TTC549 (cell line): ENCODE measurements at regions not wholly inside any gene's neighbourhood (a gene's known extent, or its start where the extent isn't known, plus 50 kb on each side); places are given as distances from the start of the nearest gene placed in this dataset.
"Not testable (repeated sequence)": the region's sequence is repeated elsewhere in the genome, so short reads cannot be mapped to it uniquely, and the experiment has no call there.

ENCODE experiments used
- FAIRE-seq: peaks from 2 replicates; lab custom pipeline; 2012; peaks lifted over from hg19 to GRCh38; lab: Jason Lieb, UNC

DNA sequence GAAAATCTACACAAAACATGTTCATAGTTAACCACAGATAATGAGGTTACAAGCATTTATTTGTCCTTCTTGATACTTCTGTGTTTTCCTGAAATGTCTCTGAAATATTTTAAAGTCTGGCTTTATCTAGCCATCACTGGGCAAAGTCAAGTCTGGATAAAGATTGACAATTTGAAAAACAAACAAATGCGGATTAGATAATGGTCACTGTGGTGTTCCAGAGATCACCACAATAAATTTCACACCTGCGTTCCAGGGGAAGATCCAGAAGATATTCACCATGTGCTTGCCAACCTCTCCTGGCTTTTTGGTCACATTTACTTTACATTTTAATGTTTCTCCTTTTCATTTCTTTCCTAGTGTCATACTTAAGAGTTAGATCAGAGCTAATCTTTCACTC is 109.7 kb upstream of the CCDC28A start:
- FAIRE-seq: no peak

DNA sequence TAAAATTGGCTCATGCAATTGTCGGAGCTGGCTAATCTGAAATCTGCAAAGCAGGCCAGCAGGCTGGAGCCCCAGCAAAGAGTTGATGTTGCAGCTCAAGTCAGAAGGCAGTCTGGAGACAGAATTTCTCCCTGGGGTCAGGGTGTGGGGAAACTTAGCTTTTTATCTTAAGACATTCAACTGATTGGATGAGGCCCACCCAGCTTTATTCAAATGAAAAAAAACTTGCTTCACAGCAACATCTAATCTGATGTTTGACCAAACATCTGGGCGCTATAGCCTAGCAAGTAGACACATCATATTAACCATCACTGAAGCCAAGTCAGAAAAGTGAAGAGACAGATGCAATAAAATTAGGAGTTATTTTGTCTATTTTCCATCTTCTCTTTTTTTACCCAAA is 108.8 kb upstream of the CCDC28A start:
- FAIRE-seq: no peak

DNA sequence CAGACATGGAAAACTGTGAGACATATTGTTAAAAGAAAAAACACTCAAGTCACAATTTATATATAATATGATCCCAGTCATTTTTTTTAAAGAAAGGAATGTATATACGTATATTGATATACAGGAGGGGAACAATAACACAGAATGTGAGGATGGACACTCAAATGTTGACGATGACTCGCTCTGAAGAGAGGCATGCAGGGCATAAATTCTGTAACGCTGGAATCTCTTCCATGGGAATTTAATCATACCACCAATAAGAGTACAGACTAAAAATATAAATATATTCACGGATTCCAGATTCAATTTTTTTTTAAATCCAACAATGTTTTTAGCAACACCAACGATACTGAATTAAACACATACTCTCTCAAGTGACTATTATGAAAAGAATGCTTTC is 106.9 kb upstream of the CCDC28A start:
- FAIRE-seq: no peak

DNA sequence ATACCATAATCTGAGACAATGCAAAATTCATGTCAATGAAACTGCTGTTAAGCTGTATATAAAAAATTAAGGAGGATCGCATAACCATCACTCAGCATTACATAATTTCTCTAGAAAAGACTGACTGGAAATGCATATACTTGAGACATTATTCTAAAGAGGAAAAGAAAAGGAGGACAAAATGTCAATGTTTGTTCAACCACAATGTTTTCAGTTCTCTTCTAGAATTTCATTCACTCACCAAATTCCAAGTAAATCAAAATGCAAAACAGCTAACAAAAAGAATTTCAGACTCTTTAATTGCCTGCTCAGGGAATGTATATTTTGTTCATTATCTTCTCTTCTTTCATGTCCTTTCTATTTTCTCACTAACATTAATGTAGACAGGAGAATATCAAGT is 106.2 kb upstream of the CCDC28A start:
- FAIRE-seq: no peak

DNA sequence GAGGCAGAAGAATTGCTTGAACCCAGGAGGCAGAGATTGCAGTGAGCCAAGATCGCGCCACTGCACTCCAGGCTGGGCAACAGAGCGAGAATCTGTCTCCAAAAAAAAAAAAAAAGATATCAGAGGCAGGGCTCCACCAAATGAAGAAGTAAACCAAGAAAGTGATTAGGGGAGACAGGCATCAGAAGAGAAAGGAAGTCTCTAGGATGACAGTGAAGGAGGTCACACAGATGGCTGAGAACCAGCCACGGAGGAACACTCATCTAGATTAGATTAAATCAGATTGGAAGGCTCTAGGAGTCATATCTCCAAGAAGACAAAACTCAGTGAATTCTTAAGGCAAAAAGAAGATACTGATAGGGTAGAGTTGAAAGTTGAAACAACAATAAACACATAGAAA is 102.2 kb upstream of the CCDC28A start:
- no peak for FAIRE-seq

DNA sequence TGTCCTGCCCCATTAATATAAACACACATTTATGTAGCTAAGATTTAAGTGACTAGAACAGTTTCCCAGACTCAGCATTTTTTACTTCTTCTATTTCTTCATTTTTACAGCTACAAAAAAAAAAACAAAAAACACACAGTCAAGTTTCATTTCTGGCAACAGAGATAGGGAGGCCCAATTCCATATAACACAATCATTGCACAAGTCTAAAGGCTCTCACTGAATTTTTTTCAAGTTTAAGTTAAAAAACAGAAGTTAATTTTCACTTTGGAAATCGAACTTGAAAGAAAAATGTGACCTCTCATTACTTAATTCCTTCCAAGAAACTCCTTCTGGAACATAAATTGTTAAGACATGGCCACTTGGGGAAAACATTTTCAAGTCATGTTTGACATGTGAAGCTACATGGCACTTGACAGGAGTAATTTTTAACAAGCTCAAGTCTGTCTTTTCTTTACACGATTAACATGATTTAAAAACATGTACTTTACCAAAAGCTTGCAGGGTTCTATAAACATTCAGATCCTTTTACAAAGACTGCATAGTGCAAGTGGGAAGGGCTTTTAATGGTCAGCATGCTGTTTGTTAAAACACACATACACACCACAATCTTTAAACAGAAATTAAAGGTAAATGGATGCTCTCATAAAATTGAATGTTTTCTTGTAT is 100.1 kb upstream of the CCDC28A start:
- no peak for FAIRE-seq

DNA sequence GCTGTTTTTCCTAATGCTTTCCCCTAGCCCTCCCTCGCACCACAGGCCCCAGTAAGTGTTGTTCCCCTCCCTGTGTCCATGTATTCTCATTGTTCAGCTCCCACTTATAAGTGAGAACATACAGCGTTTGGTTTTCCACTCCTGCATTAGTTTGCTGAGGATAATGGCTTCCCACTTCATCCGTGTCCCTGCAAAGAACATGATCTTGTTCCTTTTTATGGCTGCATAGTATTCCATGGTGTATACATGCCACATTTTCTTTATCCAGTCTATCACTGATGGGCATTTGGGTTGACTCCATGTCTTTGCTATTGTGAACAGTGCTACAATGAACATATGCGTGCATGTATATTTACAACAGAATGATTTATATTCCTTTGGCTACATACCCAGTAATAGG is 99.1 kb upstream of the CCDC28A start:
- FAIRE-seq: not testable (repeated sequence)

DNA sequence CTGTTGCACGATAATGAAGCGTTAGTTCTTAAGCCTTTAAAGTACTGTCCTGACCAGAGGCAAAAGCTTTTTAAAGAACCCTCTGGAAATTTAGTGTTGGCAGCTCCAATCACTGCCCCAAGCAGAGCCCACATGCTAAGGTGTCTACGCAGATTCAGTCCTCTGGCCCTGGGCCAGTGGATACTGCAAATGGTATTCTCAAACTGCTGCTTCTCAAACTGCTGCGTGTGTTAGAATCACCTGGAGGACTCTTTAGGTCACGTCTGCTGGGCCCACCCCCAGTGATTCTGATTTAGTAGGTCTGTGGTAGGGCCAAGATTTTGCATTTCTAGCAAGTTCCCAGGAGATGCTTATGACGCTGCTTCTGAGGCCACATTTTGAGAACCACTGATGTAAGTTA is 96.0 kb upstream of the CCDC28A start:
- FAIRE-seq: no peak

DNA sequence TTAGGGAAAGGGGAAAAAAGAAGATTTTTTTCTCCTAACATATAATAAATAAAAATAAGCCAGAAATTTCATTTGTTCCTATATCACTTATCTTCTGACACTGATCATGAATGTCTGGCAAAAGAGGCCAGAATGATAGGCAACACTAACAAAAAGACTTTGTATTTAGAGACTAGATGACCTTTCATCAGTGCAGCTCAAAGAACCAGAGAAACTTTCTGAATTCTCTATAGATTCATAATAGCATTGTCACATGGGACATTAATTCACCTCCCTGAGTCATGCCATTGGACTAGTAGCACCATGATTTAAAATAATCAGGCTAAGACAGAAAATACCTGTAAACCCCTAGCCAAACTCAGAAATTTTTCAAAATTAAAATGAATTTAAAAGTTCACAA is 95.4 kb upstream of the CCDC28A start:
- no peak for FAIRE-seq

DNA sequence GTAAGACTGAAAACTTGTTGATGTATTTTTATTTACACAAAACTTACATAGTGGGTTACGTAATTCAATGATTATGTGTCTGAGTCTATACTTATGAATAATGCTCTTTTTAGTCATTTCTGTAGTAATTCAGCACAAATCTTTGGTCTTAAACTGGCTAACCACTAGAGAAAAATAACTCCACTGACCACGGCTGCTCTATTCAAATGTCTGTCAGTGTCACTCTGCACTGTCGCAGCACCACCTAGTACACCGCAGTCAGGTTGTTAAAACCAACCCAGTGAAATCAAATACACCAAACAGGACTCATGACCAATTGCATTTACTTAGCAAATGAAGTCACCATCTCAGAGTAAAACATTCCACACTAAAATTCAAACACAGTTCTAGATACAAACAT is 93.5 kb upstream of the CCDC28A start:
- no peak for FAIRE-seq

DNA sequence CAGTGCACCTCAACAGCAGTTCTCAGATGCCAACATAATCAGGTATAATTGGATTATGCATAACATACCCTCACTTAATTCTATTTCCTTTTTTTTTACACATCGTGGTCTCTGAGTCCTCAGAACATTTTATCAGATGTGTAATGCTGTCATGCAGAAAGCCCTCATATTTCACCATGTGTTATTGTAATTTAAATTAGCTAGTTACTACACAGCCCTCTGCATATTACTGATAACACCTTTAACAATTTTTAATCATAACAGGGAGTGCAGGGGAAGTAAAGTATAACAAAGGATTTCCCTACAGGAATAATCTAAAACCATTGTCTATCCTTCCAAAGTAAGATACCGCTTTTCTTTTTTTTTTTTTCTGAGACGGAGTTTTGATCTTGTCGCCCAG is 91.9 kb upstream of the CCDC28A start:
- no peak for FAIRE-seq

DNA sequence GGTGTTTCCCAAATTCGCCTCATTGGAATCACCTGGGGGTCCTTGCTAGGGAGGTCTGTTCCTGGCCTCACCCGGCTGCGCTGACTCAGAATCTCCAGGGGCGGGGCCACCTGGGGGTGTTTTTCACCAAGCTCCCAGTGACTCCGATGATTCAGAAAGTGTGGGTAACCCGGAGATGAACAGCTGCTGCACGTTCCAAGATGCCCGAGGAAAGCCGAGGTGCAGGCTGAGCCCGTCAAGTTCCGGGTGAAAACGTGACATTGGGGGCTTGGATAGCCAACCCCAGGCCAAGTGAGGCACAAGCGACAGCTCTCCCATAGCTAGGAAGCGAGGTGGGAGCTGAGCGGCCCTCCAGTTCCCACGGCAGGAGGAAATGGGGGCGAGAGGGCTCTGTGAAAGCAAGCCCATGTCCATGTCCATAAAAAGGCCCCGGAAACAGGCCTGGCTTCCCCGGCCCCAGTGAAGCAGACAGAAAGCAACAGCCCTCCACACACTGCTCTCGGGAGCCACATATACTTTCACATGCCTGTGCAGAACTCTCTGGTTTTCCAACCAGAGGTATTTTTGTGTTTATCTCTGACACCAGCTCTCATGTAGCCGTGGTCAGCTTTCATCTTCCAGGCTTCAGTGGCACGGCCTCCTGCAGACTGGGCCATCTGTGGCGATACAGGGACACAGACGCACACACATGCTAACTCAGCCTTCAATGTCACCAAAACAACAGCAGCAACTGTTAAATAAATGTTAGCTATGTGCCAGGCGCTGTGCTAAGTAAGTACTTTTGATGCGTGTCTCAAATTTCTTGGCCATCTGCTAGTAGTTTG is 90.7 kb upstream of the CCDC28A start:
- FAIRE-seq: no peak

DNA sequence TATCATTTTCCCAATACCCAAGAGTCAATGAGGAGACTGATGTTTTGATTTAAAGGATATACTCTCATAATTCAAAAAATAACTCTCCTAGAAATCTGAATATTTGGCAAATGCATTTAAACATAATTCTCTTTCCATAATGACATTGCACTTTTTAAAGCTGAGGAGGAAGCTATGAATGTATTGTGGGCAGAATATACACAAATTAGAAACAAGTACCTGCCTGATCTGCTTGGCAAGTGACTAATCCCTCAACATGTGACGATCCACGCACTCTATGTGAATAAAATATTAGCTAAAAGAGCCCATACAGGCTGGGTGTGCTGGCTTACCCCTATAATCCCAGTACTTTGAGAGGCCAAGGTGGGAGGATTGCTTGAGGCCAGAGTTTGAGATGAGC is 88.3 kb upstream of the CCDC28A start:
- FAIRE-seq: no peak

DNA sequence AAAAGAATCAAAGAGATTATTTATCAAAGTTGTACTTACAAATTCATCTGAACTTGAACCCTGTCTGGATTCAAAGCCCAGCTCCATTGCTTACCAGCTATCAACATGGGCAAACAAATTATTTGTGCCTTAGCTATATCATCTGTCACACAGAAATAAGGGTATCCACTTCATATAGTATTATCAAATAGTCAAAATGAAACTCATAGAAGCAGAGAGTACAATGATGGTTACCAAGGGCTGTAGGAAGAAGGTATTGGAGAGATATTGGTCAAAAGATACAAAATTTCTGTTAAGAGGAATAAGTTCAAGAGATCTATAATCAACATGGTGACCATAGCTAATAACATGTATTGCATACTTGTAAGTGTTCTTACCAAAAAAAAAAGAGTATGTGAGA is 87.8 kb upstream of the CCDC28A start:
- no peak for FAIRE-seq

DNA sequence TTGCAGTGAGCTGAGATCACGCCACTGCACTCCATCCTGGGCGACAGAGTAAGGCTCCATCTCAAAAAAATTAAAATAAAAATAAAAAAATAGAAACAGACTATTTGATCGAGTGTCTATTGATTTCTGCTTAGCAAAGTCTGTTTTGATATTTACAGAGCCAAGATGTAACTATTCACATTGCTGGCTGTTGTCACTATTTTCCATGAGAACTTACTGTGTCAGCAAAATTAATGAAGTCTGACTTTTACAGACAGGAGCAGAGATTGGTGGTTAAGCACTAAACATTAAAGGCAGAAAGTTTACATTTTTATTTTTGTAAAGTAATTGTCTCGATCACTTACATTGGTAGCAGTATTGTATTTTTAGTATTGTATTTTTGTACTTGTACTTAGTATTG is 85.0 kb upstream of the CCDC28A start:
- no peak for FAIRE-seq

DNA sequence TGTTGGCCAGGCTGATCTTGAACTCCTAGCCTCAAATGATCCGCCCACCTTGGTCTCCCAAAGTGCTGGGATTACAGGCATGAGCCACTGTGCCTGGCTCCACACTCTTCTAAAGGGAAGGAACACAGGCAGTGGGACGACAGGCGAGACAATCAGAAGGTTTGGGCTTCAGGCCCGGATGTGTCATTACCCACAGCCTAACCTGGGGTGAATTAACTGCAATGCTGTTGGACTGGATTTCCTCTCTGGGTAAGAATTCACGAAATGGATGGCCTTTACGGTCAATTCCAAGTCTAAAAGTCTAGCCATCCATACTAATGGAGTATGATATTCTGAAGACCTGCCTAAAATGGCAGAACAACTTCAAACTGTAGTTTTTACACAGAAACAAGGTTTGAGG is 83.7 kb upstream of the CCDC28A start:
- no peak for FAIRE-seq

DNA sequence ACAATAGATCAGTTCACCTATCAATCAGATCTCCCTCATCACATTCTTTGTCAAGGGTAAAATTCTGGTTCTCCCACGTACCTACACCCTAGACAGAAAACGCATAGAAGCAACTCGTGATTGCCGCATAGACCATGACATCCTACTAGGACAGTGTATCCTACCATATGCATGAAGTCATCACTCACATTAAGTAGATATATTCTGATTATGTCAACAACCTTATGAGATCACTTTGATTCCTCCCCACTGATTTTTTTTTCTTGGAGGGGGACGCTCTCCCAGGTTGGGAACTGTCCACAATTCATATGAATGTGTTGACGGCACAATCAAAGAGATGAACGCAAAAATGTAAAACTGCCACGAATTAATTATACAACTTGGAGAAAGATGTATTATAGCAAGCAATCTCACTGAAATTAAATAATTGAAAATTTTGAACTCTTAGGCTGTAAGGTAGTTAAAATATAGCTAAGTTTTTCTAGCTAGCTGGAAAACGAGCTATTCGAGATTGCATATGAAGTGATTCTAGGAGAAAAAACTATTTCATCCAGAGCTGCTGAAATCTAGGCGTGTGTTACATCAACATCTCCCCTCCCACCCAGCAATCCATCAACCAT is 82.5 kb upstream of the CCDC28A start:
- no peak for FAIRE-seq

DNA sequence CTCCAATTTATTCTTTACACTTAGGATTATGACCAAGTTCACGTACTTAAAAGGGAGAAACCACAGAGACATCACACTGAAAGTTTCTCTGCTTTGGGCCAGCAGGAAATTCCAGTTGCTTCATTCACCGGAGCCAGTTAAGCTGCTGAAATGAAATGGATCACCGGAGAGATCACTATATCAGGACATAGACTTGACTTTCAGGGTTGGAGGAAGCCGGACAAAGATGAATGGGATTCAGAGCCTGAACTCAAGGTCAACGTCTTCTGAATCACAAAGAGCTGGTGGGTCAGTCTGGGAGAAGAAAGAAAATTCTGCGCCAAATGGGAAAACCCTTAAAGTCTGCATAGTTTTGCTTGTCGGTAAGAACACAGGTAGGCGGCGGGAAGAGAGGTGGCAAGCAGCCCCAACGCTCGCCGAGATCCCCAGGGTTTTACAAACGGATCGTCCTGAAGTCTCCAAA is 81.9 kb upstream of the CCDC28A start:
- no peak for FAIRE-seq

DNA sequence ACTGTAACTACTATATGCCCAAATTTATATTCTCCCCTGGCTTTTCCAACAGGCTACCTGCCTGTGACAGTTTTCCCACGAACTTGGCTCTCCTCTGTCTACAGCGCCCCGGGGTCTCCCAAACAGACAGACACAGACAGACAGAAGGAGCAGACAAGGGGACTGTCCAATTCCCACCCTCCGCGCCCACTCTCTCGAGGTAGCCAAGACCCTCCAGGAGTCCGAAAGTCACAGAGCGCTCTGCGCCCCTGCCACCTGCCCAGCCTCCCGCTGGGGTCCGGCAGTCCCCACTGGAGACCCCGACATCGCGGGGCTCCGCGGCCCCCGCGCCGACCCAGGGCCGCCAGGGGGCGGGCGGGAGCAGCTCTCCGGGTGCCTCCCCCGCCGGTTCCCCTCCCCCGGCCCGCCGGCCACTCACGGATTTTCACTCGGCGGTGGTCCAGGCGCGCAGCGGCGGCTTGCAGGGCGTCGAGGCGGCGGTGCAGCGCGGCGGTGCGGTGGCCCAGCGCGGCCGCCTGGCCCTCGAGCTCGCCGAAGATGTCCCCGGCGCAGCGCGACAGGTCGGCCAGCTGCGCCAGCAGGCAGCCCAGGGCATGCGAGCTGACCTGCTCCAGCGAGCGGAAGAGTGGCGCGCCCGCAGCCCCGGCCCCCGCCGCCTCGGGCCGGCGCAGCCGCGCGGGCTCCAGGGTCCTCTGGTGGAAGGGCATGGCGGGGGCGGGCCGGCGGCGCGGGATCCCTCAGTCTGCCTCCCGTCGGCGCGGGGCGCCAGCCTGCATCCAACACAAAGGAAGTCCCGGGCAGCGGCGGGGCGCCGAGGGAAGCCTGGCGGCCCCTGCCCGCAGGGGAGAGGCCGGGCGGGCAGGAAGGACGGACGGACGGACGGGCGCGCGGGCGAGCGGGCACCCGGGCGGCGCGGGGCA is 81.3 kb upstream of the CCDC28A start:
- no peak for FAIRE-seq

DNA sequence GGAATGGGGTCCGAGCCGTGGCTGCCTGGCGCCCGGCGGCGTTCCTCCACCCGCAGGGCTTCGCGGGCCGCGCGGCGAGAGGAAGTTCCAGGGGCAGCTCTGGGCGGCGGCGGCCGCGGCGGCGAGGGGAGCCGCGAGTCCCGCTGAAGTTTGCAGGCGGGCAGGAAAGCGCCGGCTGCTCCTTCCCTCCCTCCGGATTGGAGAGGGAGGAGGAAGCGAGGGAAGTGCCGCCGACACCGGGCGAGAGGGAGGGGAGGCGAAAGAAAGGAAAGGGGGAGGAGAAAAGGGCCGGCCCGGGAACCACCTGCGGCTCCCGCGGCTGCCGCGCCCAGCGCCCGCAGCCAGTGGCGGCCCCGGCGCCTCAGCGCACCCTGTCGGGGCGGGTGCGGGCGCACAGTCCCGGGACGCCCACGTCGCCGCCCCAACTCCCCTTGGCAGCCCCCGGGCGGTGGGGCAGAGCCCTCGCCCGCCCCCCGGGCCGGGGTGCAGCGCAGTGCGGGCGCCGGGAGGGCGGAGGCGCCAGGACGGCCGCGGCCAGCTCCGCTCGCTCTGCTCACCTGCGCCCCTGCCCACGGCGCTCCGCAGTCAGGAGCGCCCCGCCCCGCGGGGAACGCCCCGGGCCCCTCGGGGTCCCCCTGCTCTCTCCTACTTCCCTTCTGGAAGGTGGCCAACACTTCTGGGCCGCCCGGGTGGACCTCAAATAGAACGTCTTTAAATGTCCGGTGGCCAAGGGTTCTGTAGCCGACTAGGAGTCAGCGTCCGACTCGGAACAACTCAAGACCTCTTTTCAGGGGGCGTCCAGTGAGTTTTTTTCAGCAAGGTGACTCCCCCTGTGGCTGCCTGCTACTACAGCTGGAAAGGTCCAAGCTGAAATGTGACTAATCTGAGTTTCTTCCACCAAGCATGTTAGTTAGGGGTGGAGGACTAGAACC is 80.3 kb upstream of the CCDC28A start:
- no peak for FAIRE-seq

DNA sequence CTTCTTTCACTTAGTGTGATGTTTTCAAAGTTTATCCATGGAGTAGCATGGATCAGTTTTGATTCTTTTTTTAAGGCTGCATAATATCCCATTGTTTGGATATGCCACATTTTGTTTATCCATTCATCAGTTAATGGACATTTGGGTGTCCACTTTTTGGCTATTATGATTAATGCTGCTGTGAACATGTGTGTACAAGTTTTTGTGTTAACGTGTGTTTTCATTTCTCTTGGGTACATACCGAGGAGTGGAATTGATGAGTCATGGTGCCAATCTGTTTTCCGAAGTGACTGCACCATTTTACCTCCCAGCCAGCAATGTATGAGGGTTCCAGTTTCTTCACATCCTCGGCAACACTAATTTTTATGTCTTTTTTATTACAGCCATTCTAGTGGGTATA is 78.4 kb upstream of the CCDC28A start:
- FAIRE-seq: no peak
